Lower lobe of right lung (tissue), 2 donors: ENCODE measurements at regions not wholly inside any gene's neighbourhood (a gene's known extent, or its start where the extent isn't known, plus 50 kb on each side); places are given as distances from the start of the nearest gene placed in this dataset.
"Not testable (repeated sequence)": the region's sequence is repeated elsewhere in the genome, so short reads cannot be mapped to it uniquely, and the experiment has no call there.

Experiments used
- ATAC-seq, 2 donors: fragments of 200-7000 bp; cut with Tn5 transposase; one replicate each; pipeline ENCODE4 v1.9.1; 2020 to 2022; ENCODE audit warnings: mild to moderate bottlenecking in 2 of 2, moderate library complexity in 2 of 2
- DNase-seq: peaks from one replicate; pipeline ENCODE4 v3.0.0-alpha.2; 2020
- H3K27ac ChIP-seq: fragments of 200-600 bp; one replicate; pipeline ENCODE4 v1.8.0; 2022
- H3K27me3 ChIP-seq: fragments of 200-600 bp; one replicate; pipeline ENCODE4 v1.8.0; 2022; ENCODE audit warnings: low read depth
- H3K36me3 ChIP-seq: fragments of 200-600 bp; one replicate; pipeline ENCODE4 v1.8.0; 2022; ENCODE audit warnings: mild to moderate bottlenecking
- H3K4me1 ChIP-seq: fragments of 200-600 bp; one replicate; pipeline ENCODE4 v1.8.0; 2022
- H3K4me3 ChIP-seq: fragments of 200-600 bp; one replicate; pipeline ENCODE4 v1.8.0; 2022; ENCODE audit warnings: mild to moderate bottlenecking
- H3K9me3 ChIP-seq: fragments of 200-600 bp; one replicate; pipeline ENCODE4 v1.8.0; 2022
- intact Hi-C: fragments of 100-400 bp; cut with DNase I; formaldehyde crosslinking; loops from one replicate; pipeline ENCODE4 v1.11.0; 2022
- TF ChIP-seq, protein P1 (sequence below): fragments of 200-600 bp; IDR thresholded peaks from one replicate; pipeline ENCODE4 v1.8.0; 2022; ENCODE audit warnings: antibody characterized with exemption, mild to moderate bottlenecking
- donor health status: DM: no; HTN: yes; CAD: no; lungs with severe emphysema.

DNA sequence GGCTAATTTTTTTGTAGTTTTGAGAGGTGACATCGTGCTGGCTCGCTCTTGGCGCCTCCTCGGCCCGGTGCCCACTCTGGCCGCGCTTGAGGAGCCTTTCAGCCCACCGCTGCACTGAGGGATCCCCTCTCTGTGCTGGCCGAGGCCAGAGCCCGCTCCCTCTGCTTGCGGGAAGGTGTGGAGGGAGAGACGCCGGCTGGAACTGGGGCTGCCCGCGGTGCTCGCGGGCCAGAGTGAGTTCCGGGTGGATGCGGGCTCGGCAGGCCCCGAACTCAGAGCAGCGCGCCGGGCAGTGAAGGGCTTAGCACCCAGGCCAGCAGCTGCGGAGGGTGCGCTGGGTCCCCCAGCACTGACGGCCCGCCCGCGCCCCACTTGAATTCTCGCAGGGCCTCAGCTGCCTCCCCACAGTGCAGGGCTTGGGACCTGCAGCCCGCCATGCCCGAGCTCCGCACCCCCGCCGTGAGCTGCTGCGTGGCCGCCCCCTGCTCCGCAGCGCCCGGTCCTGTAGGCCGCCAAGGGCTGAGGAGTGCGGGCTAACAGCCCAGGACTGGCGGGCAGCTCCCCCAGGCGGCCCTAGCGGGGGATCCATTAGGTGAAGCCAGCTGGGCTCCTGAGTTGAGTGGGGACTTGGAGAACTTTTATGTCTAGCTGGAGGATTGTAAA is 113.2 kb upstream of the ZSWIM2 start:
- TF ChIP-seq, protein P1, sequence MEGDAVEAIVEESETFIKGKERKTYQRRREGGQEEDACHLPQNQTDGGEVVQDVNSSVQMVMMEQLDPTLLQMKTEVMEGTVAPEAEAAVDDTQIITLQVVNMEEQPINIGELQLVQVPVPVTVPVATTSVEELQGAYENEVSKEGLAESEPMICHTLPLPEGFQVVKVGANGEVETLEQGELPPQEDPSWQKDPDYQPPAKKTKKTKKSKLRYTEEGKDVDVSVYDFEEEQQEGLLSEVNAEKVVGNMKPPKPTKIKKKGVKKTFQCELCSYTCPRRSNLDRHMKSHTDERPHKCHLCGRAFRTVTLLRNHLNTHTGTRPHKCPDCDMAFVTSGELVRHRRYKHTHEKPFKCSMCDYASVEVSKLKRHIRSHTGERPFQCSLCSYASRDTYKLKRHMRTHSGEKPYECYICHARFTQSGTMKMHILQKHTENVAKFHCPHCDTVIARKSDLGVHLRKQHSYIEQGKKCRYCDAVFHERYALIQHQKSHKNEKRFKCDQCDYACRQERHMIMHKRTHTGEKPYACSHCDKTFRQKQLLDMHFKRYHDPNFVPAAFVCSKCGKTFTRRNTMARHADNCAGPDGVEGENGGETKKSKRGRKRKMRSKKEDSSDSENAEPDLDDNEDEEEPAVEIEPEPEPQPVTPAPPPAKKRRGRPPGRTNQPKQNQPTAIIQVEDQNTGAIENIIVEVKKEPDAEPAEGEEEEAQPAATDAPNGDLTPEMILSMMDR: no peak
- no peak overlapping the region for H3K4me3 ChIP-seq
- H3K36me3 ChIP-seq: no peaks in the 10 kb centered on the region
- no peaks in the 10 kb centered on the region for H3K4me1 ChIP-seq
- intact Hi-C loops: no loop called here
- no peak overlapping the region for H3K27ac ChIP-seq
- no peaks in the 10 kb centered on the region for H3K27me3 ChIP-seq
- ATAC-seq (no peak), DNase-seq (no peak)
- no peaks in the 10 kb centered on the region for H3K9me3 ChIP-seq

DNA sequence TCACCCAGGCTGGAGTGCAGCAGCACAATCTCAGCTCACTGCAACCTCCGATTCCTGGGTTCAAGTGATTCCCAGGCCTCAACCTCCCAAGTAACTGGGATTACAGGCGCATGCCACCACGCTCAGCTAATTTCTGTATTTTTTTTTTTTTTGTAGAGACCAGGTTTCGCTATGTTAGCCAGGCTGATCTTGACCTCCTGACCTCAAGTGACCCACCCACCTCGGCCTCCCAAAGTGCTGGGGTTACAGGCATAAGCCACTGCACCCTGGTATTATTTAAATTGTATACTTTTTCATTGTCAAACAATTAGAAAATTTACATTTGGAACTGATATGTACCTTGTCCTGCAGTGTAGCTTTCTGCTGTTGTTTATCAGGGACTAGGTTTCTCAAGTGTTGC is 111.3 kb upstream of the ZSWIM2 start:
- ATAC-seq, DNase-seq, H3K4me3 ChIP-seq, H3K9me3 ChIP-seq, intact Hi-C loops, H3K4me1 ChIP-seq, H3K36me3 ChIP-seq, H3K27me3 ChIP-seq, H3K27ac ChIP-seq: not testable (repeated sequence)

DNA sequence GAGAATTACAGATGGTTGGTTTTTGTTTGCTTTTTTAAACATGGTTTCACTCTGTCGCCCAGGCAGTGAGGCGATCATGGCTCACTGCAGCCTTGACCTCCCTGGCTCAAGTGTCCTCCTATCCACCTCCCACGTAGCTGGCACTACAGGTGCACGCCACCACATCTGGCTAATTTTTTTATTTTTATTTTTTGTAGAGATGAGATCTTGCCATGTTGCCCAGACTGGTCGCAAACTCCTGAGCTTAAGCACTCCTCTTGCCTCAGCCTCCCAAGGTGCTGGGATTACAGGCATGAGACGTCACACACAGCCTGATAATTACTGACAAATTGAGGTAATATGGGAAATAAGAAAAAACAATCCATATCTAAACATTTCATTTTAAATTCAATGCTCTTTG is 110.5 kb upstream of the ZSWIM2 start:
- Histone ChIP-seq H3K27ac (no peak overlapping the region), H3K27me3 (no peaks in the 10 kb centered on the region), H3K9me3 (no peaks in the 10 kb centered on the region), H3K4me3 (no peak overlapping the region), H3K36me3 (no peaks in the 10 kb centered on the region), H3K4me1 (no peaks in the 10 kb centered on the region)
- DNase-seq (no peak), ATAC-seq (no peak)
- intact Hi-C loops: no loop called here
- TF ChIP-seq, protein P1: no peak

DNA sequence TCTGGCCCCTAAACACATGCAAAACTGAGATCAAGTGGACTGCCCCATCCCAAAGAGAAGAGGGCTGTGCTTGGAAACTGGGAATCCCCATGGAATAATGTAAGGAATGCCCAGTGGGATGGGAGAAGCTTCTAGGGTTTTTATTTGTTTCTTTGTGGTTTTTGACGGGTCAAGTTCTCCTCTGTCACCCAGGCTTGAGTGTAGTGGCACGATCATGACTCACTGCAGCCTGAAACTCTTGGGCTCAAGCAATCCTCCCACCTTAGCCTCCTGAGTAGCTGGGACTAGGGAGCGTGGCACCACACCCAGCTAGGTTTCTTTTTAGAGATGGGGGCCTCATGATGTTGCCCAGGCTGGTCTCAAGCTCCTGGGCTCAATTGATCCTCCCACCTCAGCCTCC is 101.7 kb upstream of the ZSWIM2 start:
- TF ChIP-seq, protein P1: no peak
- H3K36me3 ChIP-seq: no peaks in the 10 kb centered on the region
- no peak overlapping the region for H3K4me3 ChIP-seq
- H3K27me3 ChIP-seq: no peaks in the 10 kb centered on the region
- H3K4me1 ChIP-seq: no peaks in the 10 kb centered on the region
- no peak overlapping the region for H3K27ac ChIP-seq
- no peak for ATAC-seq
- intact Hi-C loops: no loop called here
- no peaks in the 10 kb centered on the region for H3K9me3 ChIP-seq
- DNase-seq: no peak

DNA sequence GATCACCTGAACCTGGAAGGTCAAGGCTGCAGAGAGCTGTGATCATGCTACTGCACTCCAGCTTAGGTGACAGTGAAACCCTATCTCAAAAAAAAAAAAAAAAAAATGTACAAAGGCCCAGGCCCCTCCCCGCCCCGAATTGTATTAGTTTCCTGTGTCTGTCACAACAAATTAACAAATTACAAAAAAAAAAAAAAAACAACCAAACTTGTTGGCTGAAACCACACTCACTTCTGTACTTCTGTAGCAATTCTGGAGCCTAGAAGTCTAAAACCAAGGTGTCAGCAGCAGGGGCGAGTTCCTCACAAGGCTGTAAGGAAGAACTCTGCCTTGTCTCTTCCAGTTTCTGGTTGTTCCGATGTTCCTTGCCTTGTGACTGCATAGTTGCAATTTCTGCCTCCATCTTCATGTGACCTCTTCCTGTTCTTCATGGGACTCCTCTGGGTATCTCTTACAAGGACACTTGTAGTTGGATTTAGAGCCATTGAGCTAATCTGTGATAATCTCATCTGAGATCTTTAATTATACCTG is 100.8 kb upstream of the ZSWIM2 start:
- TF ChIP-seq, protein P1: no peak
- no peaks in the 10 kb centered on the region for H3K9me3 ChIP-seq
- H3K27me3 ChIP-seq: no peaks in the 10 kb centered on the region
- no peaks in the 10 kb centered on the region for H3K4me1 ChIP-seq
- H3K27ac ChIP-seq: no peak overlapping the region
- H3K4me3 ChIP-seq: no peak overlapping the region
- DNase-seq: no peak
- ATAC-seq: peak in 1 of 2 donors; percentile 28
- no peaks in the 10 kb centered on the region for H3K36me3 ChIP-seq
- intact Hi-C loops: no loop called here

DNA sequence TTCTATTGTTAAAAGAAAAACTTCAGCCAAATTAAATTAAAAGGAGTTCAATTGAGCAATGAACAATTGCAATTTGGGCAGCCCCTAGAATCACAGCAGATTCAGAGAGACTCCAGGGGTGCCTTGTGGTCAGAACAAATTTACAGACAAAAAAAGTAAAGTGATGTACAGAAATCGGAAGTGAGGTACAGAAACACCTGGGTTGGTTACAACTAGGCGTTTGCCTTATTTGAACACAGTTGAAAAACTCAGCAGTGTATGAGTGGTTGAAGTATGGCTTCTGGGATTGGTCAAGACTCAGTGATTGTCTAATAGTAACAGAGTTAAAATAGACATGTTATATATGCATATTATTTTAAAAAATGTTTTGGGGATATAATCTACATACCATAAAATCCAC is 98.5 kb upstream of the ZSWIM2 start:
- H3K27ac ChIP-seq: no peak overlapping the region
- H3K4me1 ChIP-seq: no peaks in the 10 kb centered on the region
- intact Hi-C loops: no loop called here
- no peaks in the 10 kb centered on the region for H3K36me3 ChIP-seq
- no peaks in the 10 kb centered on the region for H3K9me3 ChIP-seq
- DNase-seq (no peak), ATAC-seq (no peak)
- H3K27me3 ChIP-seq: no peaks in the 10 kb centered on the region
- no peak overlapping the region for H3K4me3 ChIP-seq
- TF ChIP-seq, protein P1: no peak
